Left lobe of liver (tissue), 2 donors: ENCODE measurements at regions not wholly inside any gene's neighbourhood (a gene's known extent, or its start where the extent isn't known, plus 50 kb on each side); places are given as distances from the start of the nearest gene placed in this dataset.
"Not testable (repeated sequence)": the region's sequence is repeated elsewhere in the genome, so short reads cannot be mapped to it uniquely, and the experiment has no call there.

Experiments used
- ATAC-seq: fragments of 200-7000 bp; cut with Tn5 transposase; one replicate; pipeline ENCODE4 v1.9.1; 2020; ENCODE audit warnings: mild to moderate bottlenecking, moderate library complexity
- DNase-seq: peaks from one replicate; pipeline ENCODE4 v3.0.0-alpha.2; 2020; ENCODE audit warnings: low spot score
- donor health status: DM: no; HTN: no; CAD: no; lungs with moderate emphysema.
- donor health status: DM: no; HTN: yes; CAD: no.

DNA sequence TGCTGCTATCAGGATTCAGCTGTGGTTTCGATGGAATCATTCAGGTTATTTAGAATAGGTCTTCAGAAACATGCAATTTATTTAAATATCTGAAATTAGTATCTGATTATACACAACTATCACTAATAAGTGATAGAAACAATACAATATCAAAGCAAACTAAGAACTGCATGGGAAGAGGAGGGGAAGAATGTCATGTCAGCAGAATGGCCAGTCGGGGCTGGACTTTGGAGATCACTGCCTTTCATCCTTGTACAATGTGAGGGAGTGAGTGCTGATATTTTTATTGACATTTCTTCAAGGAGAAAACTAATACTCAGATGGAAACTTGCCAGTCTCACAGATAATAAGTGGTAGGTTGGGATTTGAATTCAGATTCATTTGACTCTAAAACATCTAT is 224.0 kb upstream of the LINC00305 start:
- no peak for ATAC-seq
- DNase-seq, result no peak

- DNase-seq, ATAC-seq: not testable (repeated sequence)
Measured at GRCh38 chr18:64369830-64370440, 221.0 kb upstream of the LINC00305 start.

DNA sequence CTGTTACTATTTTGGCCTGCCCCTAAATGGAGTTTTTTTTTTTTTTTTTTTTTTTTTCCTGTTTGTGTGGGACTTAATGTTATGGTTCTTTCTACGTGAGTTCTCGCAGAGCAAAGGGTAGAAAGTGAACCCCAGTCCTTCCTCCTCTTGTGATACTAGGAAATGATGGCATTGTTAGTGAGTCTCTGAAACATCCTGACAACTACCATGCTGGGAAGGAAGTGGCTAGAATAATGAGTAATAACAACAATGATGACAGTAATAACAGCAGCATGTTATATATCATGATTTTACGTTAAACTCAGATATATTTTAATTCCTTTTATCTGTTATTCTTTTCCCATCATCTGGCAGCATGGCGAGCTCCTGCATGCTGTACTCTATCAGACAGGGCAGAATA is 216.2 kb upstream of the LINC00305 start:
- no peak for ATAC-seq

DNA sequence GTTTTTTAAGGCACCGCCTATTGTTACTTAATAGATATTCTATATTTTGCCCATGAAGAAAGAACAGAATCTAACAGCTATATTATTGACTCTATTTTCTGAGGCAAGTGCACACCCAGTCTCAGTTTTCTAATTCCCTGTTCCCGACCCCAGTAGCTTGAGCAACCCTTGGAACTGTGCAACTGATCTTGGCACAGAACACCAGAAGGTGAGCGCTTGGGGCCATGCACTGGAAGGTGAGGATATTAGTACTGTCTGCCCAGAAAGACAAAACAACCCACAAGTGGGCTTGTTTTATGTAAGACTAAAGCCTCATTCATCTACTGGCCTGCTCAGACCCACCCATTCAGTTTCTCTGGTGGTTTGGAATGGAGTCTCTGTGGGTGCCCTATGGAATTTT is 188.8 kb upstream of the LINC00305 start:
- peak; percentile 54 for ATAC-seq

More for the DNA sequence above, 216.2 kb upstream of the LINC00305 start:
- no peak for DNase-seq

DNA sequence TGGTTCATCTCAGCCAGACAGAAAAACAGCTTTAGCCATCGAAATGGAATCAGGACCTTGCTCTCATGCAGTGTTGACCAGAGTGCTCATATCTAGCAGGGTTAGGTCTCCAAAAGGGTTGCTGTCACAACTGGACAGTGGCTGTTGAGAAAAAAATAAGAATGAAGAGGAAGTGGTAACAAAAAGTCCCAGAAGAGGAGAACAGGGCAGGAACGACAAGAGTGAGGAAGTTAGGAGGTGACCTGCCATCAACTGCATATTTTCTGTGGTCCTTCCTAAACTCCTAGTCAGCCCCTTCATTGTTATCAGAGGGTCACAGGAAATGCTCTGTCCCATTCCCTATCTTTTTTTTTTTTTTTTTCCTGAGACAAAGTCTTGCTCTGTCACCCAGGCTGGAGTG is 188.1 kb upstream of the LINC00305 start:
- no peak for ATAC-seq

More for the DNA sequence above, 188.8 kb upstream of the LINC00305 start:
- no peak for DNase-seq

GRCh38 chr18:64334748-64335147 is 185.9 kb upstream of the LINC00305 start:
- ATAC-seq (no peak), DNase-seq (no peak)

More for the DNA sequence above, 188.1 kb upstream of the LINC00305 start:
- no peak for DNase-seq

- no peak for ATAC-seq
- no peak for DNase-seq
Measured at GRCh38 chr18:64333584-64333983, 184.7 kb upstream of the LINC00305 start.

DNA sequence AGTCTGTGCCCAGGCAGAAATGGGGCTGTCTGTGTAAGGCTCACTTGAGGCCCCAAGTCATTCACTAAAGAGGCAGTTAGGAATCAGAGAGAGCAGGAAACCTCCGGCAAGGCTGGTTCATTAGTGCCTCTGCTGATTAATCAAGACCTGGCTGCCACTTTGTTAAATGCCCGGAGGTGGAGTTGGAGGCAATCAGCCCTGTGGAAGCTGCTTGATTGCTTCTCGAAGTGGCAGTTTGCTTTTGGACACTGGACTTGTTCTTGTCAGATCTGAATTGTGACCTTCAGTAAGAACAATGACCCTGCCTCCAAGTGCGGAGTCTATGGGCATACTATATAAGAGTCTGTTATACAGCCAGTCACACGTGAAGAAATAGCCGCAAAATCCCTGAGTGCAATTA is 183.9 kb upstream of the LINC00305 start:
- DNase-seq (no peak), ATAC-seq (no peak)

DNA sequence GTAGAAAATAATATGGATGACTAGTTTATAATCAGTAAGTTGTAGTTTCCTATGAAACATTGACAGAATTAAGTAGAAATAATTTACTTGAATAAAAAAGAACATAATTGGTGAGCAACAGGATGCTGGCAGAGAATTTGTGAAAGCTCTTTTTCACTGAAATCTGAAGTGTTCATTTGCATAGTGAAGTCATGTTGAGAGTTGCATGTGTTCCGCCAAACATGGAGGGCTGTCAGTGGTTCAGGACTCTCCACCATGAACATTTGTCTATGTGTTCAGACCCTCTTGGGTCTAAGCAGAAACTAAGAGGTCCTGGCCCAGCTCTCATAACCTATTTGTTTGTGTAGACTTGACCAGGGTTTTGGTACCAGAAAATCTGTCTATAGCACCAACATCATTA is 182.5 kb upstream of the LINC00305 start:
- ATAC-seq (no peak), DNase-seq (no peak)

DNA sequence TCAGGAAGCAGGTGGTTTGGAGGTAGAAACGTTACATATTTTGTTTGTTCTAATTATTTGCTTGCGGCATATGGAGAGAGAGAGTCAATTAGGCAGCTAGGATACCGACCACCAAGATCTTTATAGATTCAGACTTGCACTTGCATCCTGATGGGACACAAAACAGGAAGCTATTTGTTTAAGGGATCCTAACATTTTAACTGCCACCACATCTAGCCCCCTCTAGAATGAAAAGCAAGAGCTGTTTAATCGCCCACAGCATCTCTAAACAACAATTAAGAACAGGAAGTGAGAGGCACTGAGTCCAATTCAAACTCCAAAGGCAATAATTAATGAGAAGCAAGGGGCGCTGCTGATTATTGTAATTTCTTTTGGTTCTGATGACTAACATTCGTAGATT is 182.0 kb upstream of the LINC00305 start:
- ATAC-seq, result no peak

GRCh38 chr18:64330161-64330560 is 181.3 kb upstream of the LINC00305 start:
- ATAC-seq (peak; percentile 99), DNase-seq (peak; percentile 49)

More for the DNA sequence above, 182.0 kb upstream of the LINC00305 start:
- DNase-seq, result no peak

GRCh38 chr18:64322189-64322588 is 173.3 kb upstream of the LINC00305 start:
- ATAC-seq, result no peak

DNA sequence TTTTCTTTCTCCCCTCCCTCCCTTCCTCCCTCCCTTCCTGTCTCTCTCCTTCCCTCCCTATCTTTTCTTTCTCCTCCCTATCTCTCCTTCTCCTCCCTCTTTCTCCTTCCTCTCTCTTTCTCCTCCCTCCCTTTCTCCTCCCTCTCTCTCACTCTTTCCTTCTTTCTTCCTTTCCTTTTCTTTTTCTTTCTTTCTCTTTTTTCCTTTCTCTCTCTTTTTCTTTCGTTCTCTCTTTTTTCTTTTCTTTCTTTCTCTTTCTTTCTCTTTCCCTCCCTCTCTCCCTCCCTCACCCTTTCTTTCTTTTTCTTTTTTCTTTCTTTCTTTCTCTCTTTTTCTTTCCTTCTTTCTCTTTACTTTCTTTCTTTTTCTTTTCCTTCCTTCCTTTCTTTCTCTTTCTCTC is 169.7 kb upstream of the LINC00305 start:
- DNase-seq, result no peak
- no peak for ATAC-seq

More at GRCh38 chr18:64322189-64322588, 173.3 kb upstream of the LINC00305 start:
- no peak for DNase-seq

- ATAC-seq (no peak), DNase-seq (no peak)
Measured at GRCh38 chr18:64311859-64312258, 163.0 kb upstream of the LINC00305 start.

GRCh38 chr18:64295839-64296238 is 147.0 kb upstream of the LINC00305 start:
- DNase-seq (no peak), ATAC-seq (peak; percentile 66)

DNA sequence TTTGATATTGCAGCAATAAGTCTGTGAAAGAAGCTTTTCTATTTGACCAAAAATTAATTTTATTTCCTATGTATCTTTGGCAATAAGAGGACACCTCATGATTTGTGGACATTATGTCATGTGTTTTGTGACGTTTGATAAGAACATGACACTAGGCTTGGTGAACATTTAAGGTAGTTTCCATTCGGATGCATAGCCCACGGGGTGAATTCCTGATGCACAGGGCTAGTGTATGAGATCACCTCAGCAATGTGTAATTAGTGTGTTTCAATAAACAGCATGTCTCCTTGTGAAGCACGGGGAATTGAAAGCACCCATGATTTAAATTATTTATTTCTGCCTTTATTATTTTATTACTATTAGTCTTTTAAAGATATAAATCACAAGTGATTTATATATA is 146.1 kb upstream of the LINC00305 start:
- ATAC-seq, result no peak

DNA sequence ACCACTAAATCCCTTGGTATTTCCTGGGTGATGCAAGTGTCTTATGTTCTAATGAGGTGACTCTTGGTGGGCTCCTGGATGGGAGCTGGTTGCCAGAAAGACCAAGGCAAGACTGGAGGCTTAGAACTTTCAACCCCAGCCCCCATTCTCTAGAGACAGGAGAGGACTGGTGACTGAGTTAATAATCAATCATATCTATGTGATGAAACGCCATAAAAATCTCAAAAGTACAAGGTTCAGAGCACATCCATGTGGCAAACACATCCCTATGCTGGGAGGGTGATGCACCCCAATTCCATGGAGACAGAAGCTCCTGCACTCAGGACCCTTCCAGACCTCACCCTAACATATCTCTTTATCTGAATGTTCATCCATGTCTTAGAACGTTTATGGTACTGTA is 139.5 kb upstream of the LINC00305 start:
- DNase-seq (peak; percentile 48), ATAC-seq (peak; percentile 88)

More for the DNA sequence above, 146.1 kb upstream of the LINC00305 start:
- no peak for DNase-seq

- DNase-seq (peak; percentile 86), ATAC-seq (peak; percentile 94)
Measured at GRCh38 chr18:64287926-64288325, 139.0 kb upstream of the LINC00305 start.

DNA sequence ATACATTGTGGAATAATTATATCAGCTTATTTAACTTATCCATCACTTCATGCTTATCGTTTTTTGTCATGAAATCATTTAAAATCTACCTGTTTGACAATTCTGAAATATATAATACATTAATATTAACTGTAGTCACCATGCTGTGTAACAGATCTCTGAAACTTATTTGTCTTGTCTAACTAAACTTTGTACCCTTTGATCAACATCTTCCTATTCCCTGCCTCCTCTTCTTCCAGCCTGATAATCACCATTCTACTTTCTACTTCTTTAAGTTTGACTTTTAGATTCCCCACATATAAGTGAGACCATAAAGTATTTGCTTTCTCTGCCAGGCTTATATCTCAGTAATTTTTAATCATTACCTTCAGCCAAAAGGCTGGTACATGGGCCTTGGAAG is 134.2 kb upstream of the LINC00305 start:
- ATAC-seq (peak; percentile 37), DNase-seq (no peak)

DNA sequence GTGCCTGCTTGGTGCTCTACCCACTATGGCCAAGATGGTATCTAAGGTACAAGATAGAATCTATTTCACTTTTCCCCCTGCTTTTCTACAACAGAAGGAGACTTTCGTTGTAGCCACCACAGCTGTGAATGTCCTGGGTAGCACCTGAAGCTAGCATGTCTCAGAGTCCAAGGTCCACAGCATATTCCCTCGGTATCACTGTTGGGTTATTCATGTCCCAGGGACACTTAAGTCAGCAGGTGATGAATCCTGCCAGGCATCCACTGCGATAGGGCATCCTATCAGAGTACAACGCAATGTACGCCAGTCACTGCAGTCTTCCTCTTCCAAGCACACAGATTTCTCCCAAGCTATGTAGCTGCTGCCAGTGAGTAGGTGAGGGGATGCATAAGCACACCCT is 129.1 kb upstream of the LINC00305 start:
- DNase-seq (no peak), ATAC-seq (no peak)

DNA sequence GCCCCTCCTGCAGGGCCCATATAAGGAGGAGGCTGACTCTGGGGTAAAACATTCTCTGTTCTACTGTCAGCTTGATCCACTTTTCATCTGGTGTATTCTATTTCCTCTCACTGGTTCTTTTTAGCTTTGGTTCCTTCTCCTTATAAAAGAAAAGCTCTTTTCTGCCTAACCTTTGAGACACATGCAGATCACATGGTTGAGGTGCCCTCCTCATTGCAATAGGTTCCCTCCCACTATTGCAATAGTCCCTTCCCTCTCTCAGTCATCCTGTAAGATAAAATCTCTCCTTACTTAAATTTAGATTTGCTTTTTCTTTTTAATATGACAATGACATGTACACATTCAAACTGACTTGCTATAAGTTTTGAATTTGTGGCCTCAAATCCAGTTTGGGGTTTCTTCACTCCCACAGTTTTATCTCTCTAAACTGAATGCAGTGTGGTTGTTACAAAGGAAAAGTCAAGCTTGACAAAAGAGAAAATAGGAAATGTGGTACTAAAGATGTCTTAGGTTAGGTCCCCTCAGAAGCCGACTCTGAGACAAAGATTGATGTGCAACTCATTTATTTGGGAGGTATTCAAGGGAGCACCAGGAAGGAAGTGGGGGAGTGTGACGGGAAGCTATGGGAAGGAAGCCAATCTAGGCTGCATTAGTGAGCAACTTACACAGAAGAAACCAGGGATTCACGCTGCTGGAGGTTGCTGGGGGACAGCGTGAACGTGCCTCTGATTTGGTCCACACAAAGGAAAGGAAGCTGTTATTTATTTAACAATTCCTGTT is 127.6 kb upstream of the LINC00305 start:
- ATAC-seq, result peak; percentile 27

DNA sequence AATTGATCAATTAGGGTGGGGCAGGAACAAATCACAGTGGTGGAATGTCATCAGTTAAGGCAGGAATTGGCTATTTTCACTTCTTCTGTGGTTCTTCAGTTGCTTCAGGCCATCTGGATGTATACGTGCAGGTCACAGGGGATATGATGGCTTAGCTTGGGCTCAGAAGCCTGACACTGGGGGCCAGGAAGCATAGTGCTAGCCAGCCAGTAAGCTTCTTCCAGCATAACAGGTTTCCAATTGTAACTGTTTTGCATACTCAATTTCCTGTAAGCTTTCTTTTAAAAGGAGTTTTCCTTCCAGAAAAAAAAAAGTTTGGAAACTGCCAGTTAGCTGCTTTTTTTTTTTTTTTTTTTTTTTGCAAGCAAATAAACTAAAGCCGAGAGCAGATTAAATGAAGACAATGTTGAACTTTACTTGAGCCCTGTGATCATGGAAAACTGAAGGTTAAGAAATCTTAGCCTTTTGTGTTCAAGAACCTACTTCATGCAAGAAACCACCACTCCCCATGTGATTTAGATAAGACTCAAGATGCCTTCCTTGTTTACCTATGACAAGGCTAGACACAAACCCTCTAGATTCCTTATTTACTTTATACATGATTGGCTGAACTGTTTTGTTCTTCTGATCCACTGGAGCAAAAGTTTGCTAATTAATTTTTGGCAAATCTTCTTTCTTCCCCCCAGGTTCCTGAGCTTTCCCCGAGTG is 126.9 kb upstream of the LINC00305 start:
- no peak for ATAC-seq
- DNase-seq, result no peak

More for the DNA sequence above, 127.6 kb upstream of the LINC00305 start:
- no peak for DNase-seq
